H1 (cell line): ENCODE measurements at regions not wholly inside any gene's neighbourhood (a gene's known extent, or its start where the extent isn't known, plus 50 kb on each side); places are given as distances from the start of the nearest gene placed in this dataset.
"Not testable (repeated sequence)": the region's sequence is repeated elsewhere in the genome, so short reads cannot be mapped to it uniquely, and the experiment has no call there.

Experiments
- CTCF ChIA-PET: fragments of 300-600 bp; sonication (Branson Sonifier 250); formaldehyde crosslinking; loops from one replicate; lab custom pipeline; 2021; ENCODE audit not compliant: partially characterized antibody; lab: Charles Lee
- POLR2A ChIA-PET: fragments of 300-600 bp; sonication (Branson Sonifier 250); formaldehyde crosslinking; loops from one replicate; lab custom pipeline; 2021; ENCODE audit warnings: inconsistent platforms; ENCODE audit not compliant: partially characterized antibody; lab: Charles Lee
- DNase-seq, 2 experiments: peaks; one replicate each; pipeline versions ENCODE4 v3.0.0 to v3.0.0-alpha.2; 2010 to 2022; ENCODE audit warnings: low spot score in 2 of 2, low read depth in 1 of 2, mixed read lengths in 1 of 2
- FAIRE-seq: peaks from 2 replicates; lab custom pipeline; 2011; peaks lifted over from hg19 to GRCh38; lab: Jason Lieb, UNC
- H2AFZ ChIP-seq: 2 replicates; pipeline ENCODE4 v1.8.1; 2012; ENCODE audit warnings: low read length, inconsistent platforms
- H2AK5ac ChIP-seq: 2 replicates; pipeline ENCODE4 v1.6.1; 2013; ENCODE audit warnings: low read depth, low read length
- H2BK120ac ChIP-seq: replicated peaks from 2 replicates; pipeline ENCODE3; 2013; ENCODE audit warnings: low read depth, low read length, inconsistent platforms
- H2BK12ac ChIP-seq: 2 replicates; pipeline ENCODE4 v1.6.1; 2013; ENCODE audit warnings: low read depth, low read length
- H2BK15ac ChIP-seq: 2 replicates; pipeline ENCODE4 v1.6.1; 2013; ENCODE audit warnings: low read length
- H2BK20ac ChIP-seq: 2 replicates; pipeline ENCODE4 v1.6.1; 2013; ENCODE audit warnings: low read length
- H2BK5ac ChIP-seq: 2 replicates; pipeline ENCODE4 v1.6.1; 2013; ENCODE audit warnings: low read depth, low read length
- H3K14ac ChIP-seq: 2 replicates; pipeline ENCODE4 v1.6.1; 2013; ENCODE audit warnings: inconsistent platforms; ENCODE audit not compliant: insufficient read length
- H3K18ac ChIP-seq: 2 replicates; pipeline ENCODE4 v1.6.1; 2013; ENCODE audit warnings: low read length; ENCODE audit errors: extremely low read depth
- H3K23ac ChIP-seq: 2 replicates; pipeline ENCODE4 v1.6.1; 2013; ENCODE audit warnings: inconsistent platforms; ENCODE audit not compliant: insufficient read length
- H3K23me2 ChIP-seq: 2 replicates; pipeline ENCODE4 v1.6.1; 2013; ENCODE audit warnings: low read depth, low read length
- H3K27ac ChIP-seq: 2 replicates; pipeline ENCODE4 v1.6.1; 2011; ENCODE audit warnings: low read depth, low read length, inconsistent platforms
- H3K27me3 ChIP-seq, 4 experiments: replicated peaks in 1 of 4; 1 replicate in 1 of 4; 2 replicates in 3 of 4; pipeline versions ENCODE4 v1.6.1 to v1.8.1; 2011 to 2013; ENCODE audit warnings: low read length in 3 of 4, mild to moderate bottlenecking in 3 of 4, inconsistent platforms in 2 of 4, mixed read lengths in 2 of 4, moderate library complexity in 1 of 4; ENCODE audit not compliant: control insufficient read depth in 3 of 4, insufficient read depth in 3 of 4; ENCODE audit errors: extremely low read depth in 1 of 4
- H3K36me3 ChIP-seq, 4 experiments: 2 replicates each; pipeline versions ENCODE4 v1.6.1 to v1.8.1; 2011 to 2013; ENCODE audit warnings: mild to moderate bottlenecking in 4 of 4, low read length in 3 of 4, moderate library complexity in 2 of 4, control low read depth in 1 of 4, inconsistent platforms in 1 of 4; ENCODE audit not compliant: insufficient read depth in 4 of 4, control insufficient read depth in 2 of 4
- H3K4ac ChIP-seq: replicated peaks from 2 replicates; pipeline ENCODE3; 2013; ENCODE audit warnings: low read length, low read depth, mixed read lengths, inconsistent platforms; ENCODE audit not compliant: insufficient read length
- H3K4me1 ChIP-seq, 4 experiments: replicated peaks in 1 of 4; 1 replicate in 1 of 4; 2 replicates in 3 of 4; pipeline versions ENCODE4 v1.6.1 to v1.8.1; 2011 to 2013; ENCODE audit warnings: low read length in 3 of 4, inconsistent platforms in 2 of 4, mixed read lengths in 1 of 4; ENCODE audit not compliant: insufficient read depth in 4 of 4, control insufficient read depth in 3 of 4
- H3K4me2 ChIP-seq, 2 experiments: 2 replicates each; pipeline versions ENCODE4 v1.6.1 to v1.8.1; 2011 to 2013; ENCODE audit warnings: low read depth in 2 of 2, low read length in 2 of 2, control low read depth in 1 of 2, inconsistent platforms in 1 of 2, mild to moderate bottlenecking in 1 of 2; ENCODE audit not compliant: insufficient read depth in 1 of 2
- H3K4me3 ChIP-seq, 4 experiments: fragments of 200-600, 300-600 bp in 1 of 4; sonication (generic), shearing (Covaris generic), sonication (Bioruptor Twin) in 1 of 4; 2 replicates each; pipeline versions ENCODE4 v1.5.1 to v1.8.1; 2011 to 2016; ENCODE audit warnings: low read length in 4 of 4, low read depth in 3 of 4, control low read depth in 2 of 4, inconsistent platforms in 2 of 4, mild to moderate bottlenecking in 2 of 4, mixed read lengths in 1 of 4, moderate library complexity in 1 of 4; ENCODE audit not compliant: insufficient read depth in 2 of 4; ENCODE audit errors: extremely low read depth in 1 of 4
- H3K56ac ChIP-seq: replicated peaks from 2 replicates; pipeline ENCODE3; 2013; ENCODE audit warnings: low read depth, mild to moderate bottlenecking, mixed read lengths, low read length, inconsistent platforms; ENCODE audit not compliant: insufficient read length
- H3K79me1 ChIP-seq: 2 replicates; pipeline ENCODE4 v1.6.1; 2013; ENCODE audit warnings: low read depth, low read length, control low read depth
- H3K79me2 ChIP-seq, 2 experiments: 2 replicates each; pipeline versions ENCODE4 v1.6.1 to v1.8.1; 2012 to 2013; ENCODE audit warnings: low read length in 2 of 2, mild to moderate bottlenecking in 2 of 2, inconsistent platforms in 1 of 2; ENCODE audit not compliant: insufficient read depth in 2 of 2, control insufficient read depth in 1 of 2
- H3K9ac ChIP-seq, 4 experiments: replicated peaks in 1 of 4; 1 replicate in 1 of 4; 2 replicates in 3 of 4; pipeline versions ENCODE4 v1.6.1 to v1.8.1; 2011 to 2013; ENCODE audit warnings: low read depth in 3 of 4, low read length in 3 of 4, control low read depth in 2 of 4, mild to moderate bottlenecking in 2 of 4, moderate library complexity in 2 of 4, inconsistent platforms in 1 of 4; ENCODE audit errors: extremely low read depth in 1 of 4
- H3K9me3 ChIP-seq, 2 experiments: 2 replicates each; pipeline versions ENCODE4 v1.6.1 to v1.8.1; 2012 to 2013; ENCODE audit warnings: mild to moderate bottlenecking in 2 of 2, moderate library complexity in 2 of 2, control low read depth in 1 of 2, inconsistent platforms in 1 of 2, low read depth in 1 of 2, low read length in 1 of 2, mixed read lengths in 1 of 2; ENCODE audit not compliant: insufficient read depth in 2 of 2
- H4K20me1 ChIP-seq, 2 experiments: replicated peaks in 1 of 2; 2 replicates each; pipeline versions ENCODE3 to v1.8.1; 2011 to 2013; ENCODE audit warnings: inconsistent platforms in 2 of 2, low read length in 2 of 2, mild to moderate bottlenecking in 1 of 2; ENCODE audit not compliant: insufficient read depth in 2 of 2, control insufficient read depth in 1 of 2
- H4K5ac ChIP-seq: 2 replicates; pipeline ENCODE4 v1.6.1; 2013; ENCODE audit warnings: low read length, low read depth, mixed read lengths, inconsistent platforms; ENCODE audit not compliant: insufficient read length
- H4K8ac ChIP-seq: 2 replicates; pipeline ENCODE4 v1.8.0; 2013; ENCODE audit warnings: mild to moderate bottlenecking, moderate library complexity, low read length, inconsistent platforms; ENCODE audit not compliant: insufficient read depth; ENCODE audit errors: extremely low read depth
- H4K91ac ChIP-seq: replicated peaks from 2 replicates; pipeline ENCODE3; 2013; ENCODE audit warnings: low read length, mixed read lengths, inconsistent platforms; ENCODE audit not compliant: insufficient read length
- WGBS, 2 experiments: shearing (Covaris generic) in 1 of 2; methylation state at CpG; one replicate each; pipeline versions ENCODE4 v1.1.6 to v1.1.7; 2013 to 2015; ENCODE audit warnings: low lambda C conversion rate in 2 of 2, mixed read lengths in 2 of 2, inconsistent platforms in 1 of 2, low coverage in 1 of 2, missing lambda C conversion rate in 1 of 2; ENCODE audit not compliant: insufficient replicate concordance in 2 of 2, insufficient coverage in 1 of 2, insufficient read length in 1 of 2; ENCODE audit errors: extremely low coverage in 1 of 2, missing lambda C conversion rate in 1 of 2; 5-methylcytosine and 5-hydroxymethylcytosine counted together

DNA sequence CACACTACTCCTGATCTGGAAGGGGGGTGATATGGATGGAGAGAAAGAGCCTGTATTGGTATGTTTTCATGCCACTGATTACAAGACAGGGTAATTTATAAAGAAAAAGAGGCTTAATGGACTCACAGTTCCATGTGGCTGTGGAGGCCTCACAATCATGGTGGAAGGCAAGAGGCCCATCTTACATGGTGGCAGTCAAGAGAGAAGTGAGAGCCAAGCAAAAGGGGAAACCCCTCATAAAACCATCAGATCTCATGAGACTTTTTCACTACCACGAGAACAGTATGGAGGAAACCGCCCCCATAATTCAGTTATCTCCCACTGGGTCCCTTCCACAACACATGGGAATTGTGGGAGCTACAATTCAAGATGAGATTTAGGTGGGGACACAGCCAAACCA lies 60.5 kb upstream of the TCL1B start:
- H3K23me2 ChIP-seq, H3K4ac ChIP-seq, H3K27ac ChIP-seq, H4K91ac ChIP-seq, H3K9me3 ChIP-seq, H2BK5ac ChIP-seq, H3K9ac ChIP-seq, H3K18ac ChIP-seq, H3K14ac ChIP-seq, H2AK5ac ChIP-seq, H4K5ac ChIP-seq, H3K79me2 ChIP-seq, H4K20me1 ChIP-seq, H3K79me1 ChIP-seq, H3K4me3 ChIP-seq, FAIRE-seq, H3K4me2 ChIP-seq, H2BK120ac ChIP-seq, H3K23ac ChIP-seq, POLR2A ChIA-PET, H2AFZ ChIP-seq, H3K56ac ChIP-seq, H3K4me1 ChIP-seq, H4K8ac ChIP-seq, H2BK15ac ChIP-seq, H3K36me3 ChIP-seq, DNase-seq, H2BK12ac ChIP-seq, H3K27me3 ChIP-seq: not testable (repeated sequence)
- WGBS, 2 experiments: 80% methylated on average over 2 of the region's 2 CpGs; no CpG with 5 or more reads in 1 of the 2 experiments
- 0 out of 2 replicates have a peak overlapping the region, but pooled peaks have one; percentile 3 for H2BK20ac ChIP-seq
- CTCF ChIA-PET: interaction anchor here (1.1 to 1.9 kb wide), 2 partner anchors 16 to 372 kb away, joined by 3 to 6 read pairs; no protein-coding TSS in a partner anchor
